Peyer's patch (tissue), 4 donors: ENCODE measurements at regions not wholly inside any gene's neighbourhood (a gene's known extent, or its start where the extent isn't known, plus 50 kb on each side); places are given as distances from the start of the nearest gene placed in this dataset.

Experiments
- CTCF ChIP-seq, 6 experiments: fragments of 450-650 bp in 4 of 6; fragments of 200-600 bp in 2 of 6; sonication (generic) in 1 of 6; IDR thresholded peaks; one replicate each; pipeline ENCODE4 v1.5.1; 2017 to 2019; ENCODE audit warnings: antibody characterized with exemption in 6 of 6, mild to moderate bottlenecking in 3 of 6, moderate library complexity in 1 of 6
- POLR2A ChIP-seq, 2 donors: fragments of 450-650 bp; IDR thresholded peaks; one replicate each; pipeline ENCODE4 v1.5.1; 2017; ENCODE audit warnings: antibody characterized with exemption in 2 of 2, mild to moderate bottlenecking in 2 of 2, moderate library complexity in 2 of 2

- no peak for TF ChIP-seq CTCF (IDR thresholded peaks at IDR 0.05)
- TF ChIP-seq POLR2A (IDR thresholded peaks at IDR 0.05) = no peak
Observed at GRCh38 chr6:156449569-156449968, 327.6 kb upstream of the ARID1B start.
